MM.1S (cell line): ENCODE measurements at regions not wholly inside any gene's neighbourhood (a gene's known extent, or its start where the extent isn't known, plus 50 kb on each side); places are given as distances from the start of the nearest gene placed in this dataset.

Source experiments
- DNase-seq: peaks from one replicate; pipeline ENCODE4 v3.0.0-alpha.2; 2015
- H2AFZ ChIP-seq: fragments of 300-600 bp; sonication (generic); 2 replicates; pipeline ENCODE4 v1.6.0; 2016; ENCODE audit warnings: antibody characterized with exemption, low read length
- H3F3A ChIP-seq: fragments of 300-600 bp; sonication (generic); 2 replicates; pipeline ENCODE4 v1.6.1; 2016; ENCODE audit warnings: mild to moderate bottlenecking, antibody characterized with exemption, low read length, moderate library complexity, mixed read lengths; ENCODE audit not compliant: insufficient read depth
- H3K27ac ChIP-seq: fragments of 300-600 bp; sonication (generic); 2 replicates; pipeline ENCODE4 v1.5.1; 2016; ENCODE audit warnings: mild to moderate bottlenecking, low read length
- H3K27me3 ChIP-seq: fragments of 300-600 bp; sonication (generic); replicated peaks from 2 replicates; pipeline ENCODE4 v1.6.0; 2016; ENCODE audit warnings: low read length; ENCODE audit not compliant: insufficient read depth
- H3K36me3 ChIP-seq: fragments of 300-600 bp; sonication (generic); replicated peaks from 2 replicates; pipeline ENCODE4 v1.6.1; 2016; ENCODE audit warnings: mild to moderate bottlenecking, low read length, mixed read lengths; ENCODE audit not compliant: insufficient read depth
- H3K4me1 ChIP-seq: fragments of 300-600 bp; sonication (generic); 2 replicates; pipeline ENCODE4 v1.6.1; 2016; ENCODE audit warnings: low read length, mixed read lengths
- H3K4me2 ChIP-seq: fragments of 300-600 bp; sonication (generic); 2 replicates; pipeline ENCODE4 v1.6.0; 2016; ENCODE audit warnings: low read depth, low read length
- H3K4me3 ChIP-seq: fragments of 300-600 bp; sonication (generic); 2 replicates; pipeline ENCODE4 v1.5.1; 2016; ENCODE audit warnings: low read length, mixed read lengths
- H3K79me2 ChIP-seq: fragments of 300-600 bp; sonication (generic); 2 replicates; pipeline ENCODE4 v1.6.1; 2016; ENCODE audit warnings: mixed run types, low read length, mixed read lengths
- H3K9ac ChIP-seq: fragments of 300-600 bp; sonication (generic); 2 replicates; pipeline ENCODE4 v1.6.1; 2016; ENCODE audit warnings: low read length, mixed read lengths
- H3K9me2 ChIP-seq: fragments of 300-600 bp; sonication (generic); replicated peaks from 2 replicates; pipeline ENCODE4 v1.6.1; 2016; ENCODE audit warnings: mild to moderate bottlenecking, low read length, mixed read lengths; ENCODE audit not compliant: insufficient read depth
- H3K9me3 ChIP-seq: fragments of 300-600 bp; sonication (generic); replicated peaks from 2 replicates; pipeline ENCODE4 v1.6.1; 2016; ENCODE audit warnings: mild to moderate bottlenecking, low read length, mixed read lengths; ENCODE audit not compliant: insufficient read depth
- H4K20me1 ChIP-seq: fragments of 300-600 bp; sonication (generic); 2 replicates; pipeline ENCODE4 v1.6.1; 2016; ENCODE audit warnings: mild to moderate bottlenecking, low read length, moderate library complexity, mixed read lengths; ENCODE audit not compliant: insufficient read depth
- EZH2 ChIP-seq: fragments of 300-600 bp; sonication (generic); optimal IDR thresholded peaks from 2 replicates; pipeline ENCODE3; 2017; ENCODE audit warnings: low read depth, mild to moderate bottlenecking, antibody characterized with exemption, low read length, mixed read lengths
- EZH2phosphoT487 ChIP-seq: fragments of 300-600 bp; sonication (generic); IDR thresholded peaks from 2 replicates; pipeline ENCODE4 v1.6.1; 2018; ENCODE audit warnings: antibody characterized with exemption, low read length
- TF ChIP-seq, protein P1 (sequence below): fragments of 300-600 bp; sonication (generic); IDR thresholded peaks from 2 replicates; pipeline ENCODE4 v1.5.1; 2016; ENCODE audit warnings: antibody characterized with exemption, low read length, mixed read lengths

DNA sequence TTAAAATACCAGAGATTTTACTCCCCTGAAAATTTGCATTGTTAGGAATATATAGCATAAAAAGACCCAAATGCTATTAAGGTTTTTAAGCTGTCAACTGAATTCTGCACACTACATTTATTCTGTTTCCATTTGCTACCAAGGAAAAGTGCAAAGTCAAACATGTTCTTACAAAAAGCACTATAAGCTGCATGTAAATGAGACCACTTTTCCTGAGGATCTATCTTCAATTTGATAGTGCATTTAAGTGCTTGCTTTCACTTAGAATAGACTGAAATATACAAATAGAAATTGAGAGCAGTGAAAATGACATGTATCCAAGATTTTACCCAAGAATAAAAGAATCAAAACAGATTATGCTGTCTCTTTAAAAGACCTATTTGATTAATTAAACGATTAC, 1216.2 kb downstream of the ROBO2 start:
- DNase-seq, result no peak
- no peaks in the 10 kb centered on the region for H3K36me3 ChIP-seq
- H3K79me2 ChIP-seq, result no peaks in the 10 kb centered on the region
- TF ChIP-seq EZH2 (no peak), EZH2phosphoT487 (no peak)
- TF ChIP-seq, protein P1, sequence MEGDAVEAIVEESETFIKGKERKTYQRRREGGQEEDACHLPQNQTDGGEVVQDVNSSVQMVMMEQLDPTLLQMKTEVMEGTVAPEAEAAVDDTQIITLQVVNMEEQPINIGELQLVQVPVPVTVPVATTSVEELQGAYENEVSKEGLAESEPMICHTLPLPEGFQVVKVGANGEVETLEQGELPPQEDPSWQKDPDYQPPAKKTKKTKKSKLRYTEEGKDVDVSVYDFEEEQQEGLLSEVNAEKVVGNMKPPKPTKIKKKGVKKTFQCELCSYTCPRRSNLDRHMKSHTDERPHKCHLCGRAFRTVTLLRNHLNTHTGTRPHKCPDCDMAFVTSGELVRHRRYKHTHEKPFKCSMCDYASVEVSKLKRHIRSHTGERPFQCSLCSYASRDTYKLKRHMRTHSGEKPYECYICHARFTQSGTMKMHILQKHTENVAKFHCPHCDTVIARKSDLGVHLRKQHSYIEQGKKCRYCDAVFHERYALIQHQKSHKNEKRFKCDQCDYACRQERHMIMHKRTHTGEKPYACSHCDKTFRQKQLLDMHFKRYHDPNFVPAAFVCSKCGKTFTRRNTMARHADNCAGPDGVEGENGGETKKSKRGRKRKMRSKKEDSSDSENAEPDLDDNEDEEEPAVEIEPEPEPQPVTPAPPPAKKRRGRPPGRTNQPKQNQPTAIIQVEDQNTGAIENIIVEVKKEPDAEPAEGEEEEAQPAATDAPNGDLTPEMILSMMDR, result no peak
- H3K9me2 ChIP-seq, result no peaks in the 10 kb centered on the region
- H4K20me1 ChIP-seq, result no peaks in the 10 kb centered on the region
- no peaks in the 10 kb centered on the region for H3K4me1 ChIP-seq
- H3F3A ChIP-seq, result no peaks in the 10 kb centered on the region
- H3K9ac ChIP-seq, result no peak overlapping the region
- H3K27me3 ChIP-seq, result no peaks in the 10 kb centered on the region
- H3K27ac ChIP-seq, result no peak overlapping the region
- no peak overlapping the region for H3K4me2 ChIP-seq
- H3K9me3 ChIP-seq, result no peaks in the 10 kb centered on the region
- no peak overlapping the region for H3K4me3 ChIP-seq
- no peak overlapping the region for H2AFZ ChIP-seq

GRCh38 chr3:78257951-78258530, 1218.1 kb downstream of the ROBO2 start:
- TF ChIP-seq, protein P1, result no peak
- TF ChIP-seq EZH2phosphoT487, result no peak
- no peak for TF ChIP-seq EZH2

GRCh38 chr3:78258798-78259197, 1218.9 kb downstream of the ROBO2 start:
- H3K9ac ChIP-seq, result no peak overlapping the region
- no peaks in the 10 kb centered on the region for H3K79me2 ChIP-seq
- H3K36me3 ChIP-seq, result no peaks in the 10 kb centered on the region
- no peak overlapping the region for H3K27ac ChIP-seq
- H3K9me2 ChIP-seq, result no peaks in the 10 kb centered on the region
- TF ChIP-seq EZH2 (no peak), EZH2phosphoT487 (no peak)
- TF ChIP-seq, protein P1, result no peak
- H3F3A ChIP-seq, result no peaks in the 10 kb centered on the region
- H2AFZ ChIP-seq, result no peak overlapping the region
- H3K4me2 ChIP-seq, result no peak overlapping the region
- H3K4me1 ChIP-seq, result no peaks in the 10 kb centered on the region
- H4K20me1 ChIP-seq, result no peaks in the 10 kb centered on the region
- no peak overlapping the region for H3K4me3 ChIP-seq
- H3K9me3 ChIP-seq, result no peaks in the 10 kb centered on the region
- H3K27me3 ChIP-seq, result no peaks in the 10 kb centered on the region
- no peak for DNase-seq

More at GRCh38 chr3:78257951-78258530, 1218.1 kb downstream of the ROBO2 start:
- no peaks in the 10 kb centered on the region for H3K9me2 ChIP-seq
- H3K9ac ChIP-seq, result no peak overlapping the region
- H3K27me3 ChIP-seq, result no peaks in the 10 kb centered on the region
- H2AFZ ChIP-seq, result no peak overlapping the region
- DNase-seq, result no peak
- no peak overlapping the region for H3K4me3 ChIP-seq
- no peaks in the 10 kb centered on the region for H3K9me3 ChIP-seq
- H3F3A ChIP-seq, result no peaks in the 10 kb centered on the region
- no peaks in the 10 kb centered on the region for H4K20me1 ChIP-seq
- no peak overlapping the region for H3K27ac ChIP-seq
- H3K4me1 ChIP-seq, result no peaks in the 10 kb centered on the region
- H3K36me3 ChIP-seq, result no peaks in the 10 kb centered on the region
- no peak overlapping the region for H3K4me2 ChIP-seq
- H3K79me2 ChIP-seq, result no peaks in the 10 kb centered on the region
